Endodermal cell (in vitro differentiated cells): ENCODE measurements at regions not wholly inside any gene's neighbourhood (a gene's known extent, or its start where the extent isn't known, plus 50 kb on each side); places are given as distances from the start of the nearest gene placed in this dataset.

Source experiments
- DNase-seq: peaks from one replicate; pipeline ENCODE4 v3.0.0-alpha.2; 2017
- H3K27ac ChIP-seq: 2 replicates; pipeline ENCODE4 v1.5.1; 2013; ENCODE audit warnings: mild to moderate bottlenecking, low read depth, low read length, moderate library complexity
- H3K27me3 ChIP-seq: 2 replicates; pipeline ENCODE4 v1.6.1; 2013; ENCODE audit warnings: mild to moderate bottlenecking, low read length, moderate library complexity; ENCODE audit not compliant: insufficient read depth, control insufficient read depth, poor library complexity, severe bottlenecking
- H3K36me3 ChIP-seq: 2 replicates; pipeline ENCODE4 v1.7.0; 2013; ENCODE audit warnings: mild to moderate bottlenecking, low read length, moderate library complexity; ENCODE audit not compliant: control insufficient read depth, insufficient read depth
- H3K4me1 ChIP-seq: one replicate; pipeline ENCODE4 v1.7.0; 2013; ENCODE audit warnings: low read length; ENCODE audit not compliant: control insufficient read depth, insufficient read depth
- H3K4me3 ChIP-seq: 2 replicates; pipeline ENCODE4 v1.5.1; 2013; ENCODE audit warnings: mild to moderate bottlenecking, low read length, moderate library complexity
- H3K9ac ChIP-seq: 2 replicates; pipeline ENCODE4 v1.6.1; 2013; ENCODE audit warnings: mild to moderate bottlenecking, low read length, moderate library complexity; ENCODE audit not compliant: poor library complexity, severe bottlenecking; ENCODE audit errors: extremely low read depth
- H3K9me3 ChIP-seq: 2 replicates; pipeline ENCODE4 v1.6.1; 2013; ENCODE audit warnings: mild to moderate bottlenecking, low read length, moderate library complexity; ENCODE audit not compliant: control insufficient read depth
- H3K27ac Mint-ChIP-seq: 2 replicates; pipeline ENCODE4 v1.8.0; 2020; ENCODE audit warnings: mixed read lengths
- H3K27me3 Mint-ChIP-seq: 2 replicates; pipeline ENCODE4 v1.8.0; 2021; ENCODE audit warnings: mild to moderate bottlenecking, mixed read lengths; ENCODE audit not compliant: insufficient read depth
- H3K36me3 Mint-ChIP-seq: 2 replicates; pipeline ENCODE4 v1.8.0; 2020; ENCODE audit warnings: low read depth, mixed read lengths
- H3K4me1 Mint-ChIP-seq: 2 replicates; pipeline ENCODE4 v1.8.0; 2020; ENCODE audit warnings: mixed read lengths
- H3K4me3 Mint-ChIP-seq: 2 replicates; pipeline ENCODE4 v1.8.0; 2020; ENCODE audit warnings: mild to moderate bottlenecking, moderate library complexity, mixed read lengths
- H3K9me3 Mint-ChIP-seq: 2 replicates; pipeline ENCODE4 v1.8.0; 2020; ENCODE audit warnings: mild to moderate bottlenecking, mixed read lengths
- WGBS, 2 experiments: methylation state at CpG; one replicate each; pipeline versions ENCODE4 v1.1.5 to v1.1.7; 2013; ENCODE audit warnings: missing lambda C conversion rate in 2 of 2, mixed read lengths in 1 of 2; ENCODE audit not compliant: insufficient coverage in 1 of 2, insufficient read length in 1 of 2; 5-methylcytosine and 5-hydroxymethylcytosine counted together
- TF ChIP-seq, protein P1 (sequence below): fragments of 200-600 bp; sonication (generic); conservative IDR thresholded peaks from 2 replicates; pipeline ENCODE4 v1.5.0; 2021; ENCODE audit warnings: antibody characterized with exemption, mild to moderate bottlenecking

DNA sequence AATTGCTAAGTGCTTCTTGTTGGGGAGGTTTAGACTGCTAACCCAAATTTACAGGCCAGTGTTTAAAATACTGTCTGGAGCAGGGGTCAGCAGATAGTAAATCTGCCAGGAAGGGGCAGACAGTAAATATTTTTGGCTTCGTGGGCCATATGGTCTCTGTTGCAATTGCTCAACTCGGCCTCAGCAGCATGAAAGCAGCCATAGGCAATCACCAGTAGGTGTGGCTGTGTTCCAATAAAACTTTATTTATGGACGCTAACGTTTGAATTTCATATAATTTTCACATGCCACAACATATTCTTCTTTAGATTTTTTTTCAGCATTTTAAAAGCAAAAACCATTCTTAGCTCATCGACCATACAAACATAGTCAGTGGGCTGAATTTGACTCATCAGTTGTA lies 172.7 kb downstream of the BRINP2 start:
- no peak for DNase-seq
- TF ChIP-seq, protein P1, sequence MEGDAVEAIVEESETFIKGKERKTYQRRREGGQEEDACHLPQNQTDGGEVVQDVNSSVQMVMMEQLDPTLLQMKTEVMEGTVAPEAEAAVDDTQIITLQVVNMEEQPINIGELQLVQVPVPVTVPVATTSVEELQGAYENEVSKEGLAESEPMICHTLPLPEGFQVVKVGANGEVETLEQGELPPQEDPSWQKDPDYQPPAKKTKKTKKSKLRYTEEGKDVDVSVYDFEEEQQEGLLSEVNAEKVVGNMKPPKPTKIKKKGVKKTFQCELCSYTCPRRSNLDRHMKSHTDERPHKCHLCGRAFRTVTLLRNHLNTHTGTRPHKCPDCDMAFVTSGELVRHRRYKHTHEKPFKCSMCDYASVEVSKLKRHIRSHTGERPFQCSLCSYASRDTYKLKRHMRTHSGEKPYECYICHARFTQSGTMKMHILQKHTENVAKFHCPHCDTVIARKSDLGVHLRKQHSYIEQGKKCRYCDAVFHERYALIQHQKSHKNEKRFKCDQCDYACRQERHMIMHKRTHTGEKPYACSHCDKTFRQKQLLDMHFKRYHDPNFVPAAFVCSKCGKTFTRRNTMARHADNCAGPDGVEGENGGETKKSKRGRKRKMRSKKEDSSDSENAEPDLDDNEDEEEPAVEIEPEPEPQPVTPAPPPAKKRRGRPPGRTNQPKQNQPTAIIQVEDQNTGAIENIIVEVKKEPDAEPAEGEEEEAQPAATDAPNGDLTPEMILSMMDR, result no peak
- no peak overlapping the region for H3K4me3 ChIP-seq
- Mint-ChIP-seq H3K4me3 (no peak overlapping the region), H3K9me3 (no peaks in the 10 kb centered on the region), H3K27ac (no peak overlapping the region), H3K27me3 (peaks cover 11% of the 10 kb centered on the region), H3K36me3 (no peaks in the 10 kb centered on the region), H3K4me1 (no peaks in the 10 kb centered on the region)
- peaks cover 22% of the 10 kb centered on the region for H3K27me3 ChIP-seq
- H3K27ac ChIP-seq, result no peak overlapping the region
- H3K9ac ChIP-seq, result no peak overlapping the region
- WGBS, 2 experiments, result 90% methylated on average over 5 of the region's 5 CpGs
- no peaks in the 10 kb centered on the region for H3K4me1 ChIP-seq
- no peaks in the 10 kb centered on the region for H3K36me3 ChIP-seq
- no peaks in the 10 kb centered on the region for H3K9me3 ChIP-seq

DNA sequence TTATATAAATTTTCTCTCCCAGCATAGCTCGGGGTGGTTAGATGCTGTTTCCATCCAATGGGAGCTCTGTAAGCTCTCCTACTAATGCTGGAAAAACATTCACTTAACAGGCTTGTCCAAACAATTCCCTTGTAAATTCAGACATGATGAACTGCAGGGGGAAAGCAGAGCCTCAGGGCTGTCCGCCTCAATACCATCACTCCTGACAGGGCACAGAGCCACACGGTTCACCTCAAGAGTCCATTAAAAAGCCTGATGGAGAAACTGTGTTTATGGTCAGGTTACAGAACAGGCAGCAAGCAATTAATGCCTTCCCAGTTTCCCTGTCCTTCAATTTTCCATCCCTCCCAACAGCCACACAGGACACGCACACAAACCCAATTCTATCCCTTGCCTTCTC lies 171.0 kb downstream of the BRINP2 start:
- H3K9me3 Mint-ChIP-seq, result no peaks in the 10 kb centered on the region
- TF ChIP-seq, protein P1, result no peak
- no peak overlapping the region for H3K4me3 Mint-ChIP-seq
- no peak overlapping the region for H3K27ac Mint-ChIP-seq
- H3K27me3 ChIP-seq, result peaks cover 32% of the 10 kb centered on the region
- no peak overlapping the region for H3K27ac ChIP-seq
- no peak overlapping the region for H3K9ac ChIP-seq
- no peak overlapping the region for H3K4me3 ChIP-seq
- 86 to 100% methylated on average over 2 to 4 of the region's 4 CpGs for WGBS, 2 experiments
- no peak for DNase-seq
- H3K4me1 ChIP-seq, result no peaks in the 10 kb centered on the region
- no peaks in the 10 kb centered on the region for H3K9me3 ChIP-seq
- H3K4me1 Mint-ChIP-seq, result no peaks in the 10 kb centered on the region
- no peaks in the 10 kb centered on the region for H3K36me3 Mint-ChIP-seq
- H3K27me3 Mint-ChIP-seq, result peaks cover 13% of the 10 kb centered on the region
- H3K36me3 ChIP-seq, result no peaks in the 10 kb centered on the region

DNA sequence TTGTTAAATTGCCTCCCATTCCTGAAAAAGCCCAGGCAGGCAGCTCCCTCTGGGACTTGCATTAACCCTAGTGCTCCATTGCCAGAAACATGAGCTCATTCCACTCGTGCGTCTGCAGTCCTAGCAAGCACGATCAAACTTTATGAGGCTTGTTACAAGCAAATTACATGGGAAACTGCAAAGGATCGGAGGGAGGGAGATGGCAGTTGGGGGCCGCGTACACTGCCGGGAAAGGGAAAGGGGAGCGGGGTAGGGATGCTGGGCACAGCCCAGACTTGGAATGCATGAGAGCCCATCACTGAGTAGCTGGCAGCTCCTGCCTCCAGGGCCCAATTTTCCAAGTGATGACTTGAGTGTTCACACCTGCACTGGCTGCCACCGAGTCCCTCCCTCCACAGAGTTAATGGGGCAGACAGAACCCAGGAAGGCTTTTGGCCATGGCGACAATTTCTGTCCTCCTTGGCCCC lies 169.9 kb downstream of the BRINP2 start:
- Mint-ChIP-seq H3K4me1 (no peaks in the 10 kb centered on the region), H3K27ac (no peak overlapping the region), H3K36me3 (no peaks in the 10 kb centered on the region), H3K4me3 (no peak overlapping the region), H3K9me3 (no peaks in the 10 kb centered on the region), H3K27me3 (peaks cover 13% of the 10 kb centered on the region)
- Histone ChIP-seq H3K9me3 (no peaks in the 10 kb centered on the region), H3K36me3 (no peaks in the 10 kb centered on the region), H3K27ac (no peak overlapping the region), H3K4me3 (no peak overlapping the region), H3K27me3 (peaks cover 33% of the 10 kb centered on the region), H3K9ac (no peak overlapping the region), H3K4me1 (no peaks in the 10 kb centered on the region)
- WGBS, 2 experiments, result 85 to 86% methylated on average over 4 to 10 of the region's 10 CpGs
- TF ChIP-seq, protein P1, result no peak
- DNase-seq, result no peak
